ENCODE measurements at regions not wholly inside any gene's neighbourhood (a gene's known extent, or its start where the extent isn't known, plus 50 kb on each side); places are given as distances from the start of the nearest gene placed in this dataset.

GRCh38 chr4:127555106-127555505 is 77.7 kb upstream of the INTU start:
- H3K36me3 Mint-ChIP-seq (ENCODE audit: low read depth) = no peaks in the 10 kb centered on the region
- H3K27me3 Mint-ChIP-seq (ENCODE audit: low read depth) = no peaks in the 10 kb centered on the region
- TF ChIP-seq, protein P1, sequence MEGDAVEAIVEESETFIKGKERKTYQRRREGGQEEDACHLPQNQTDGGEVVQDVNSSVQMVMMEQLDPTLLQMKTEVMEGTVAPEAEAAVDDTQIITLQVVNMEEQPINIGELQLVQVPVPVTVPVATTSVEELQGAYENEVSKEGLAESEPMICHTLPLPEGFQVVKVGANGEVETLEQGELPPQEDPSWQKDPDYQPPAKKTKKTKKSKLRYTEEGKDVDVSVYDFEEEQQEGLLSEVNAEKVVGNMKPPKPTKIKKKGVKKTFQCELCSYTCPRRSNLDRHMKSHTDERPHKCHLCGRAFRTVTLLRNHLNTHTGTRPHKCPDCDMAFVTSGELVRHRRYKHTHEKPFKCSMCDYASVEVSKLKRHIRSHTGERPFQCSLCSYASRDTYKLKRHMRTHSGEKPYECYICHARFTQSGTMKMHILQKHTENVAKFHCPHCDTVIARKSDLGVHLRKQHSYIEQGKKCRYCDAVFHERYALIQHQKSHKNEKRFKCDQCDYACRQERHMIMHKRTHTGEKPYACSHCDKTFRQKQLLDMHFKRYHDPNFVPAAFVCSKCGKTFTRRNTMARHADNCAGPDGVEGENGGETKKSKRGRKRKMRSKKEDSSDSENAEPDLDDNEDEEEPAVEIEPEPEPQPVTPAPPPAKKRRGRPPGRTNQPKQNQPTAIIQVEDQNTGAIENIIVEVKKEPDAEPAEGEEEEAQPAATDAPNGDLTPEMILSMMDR (IDR thresholded peaks at IDR 0.05; ENCODE audit: unreplicated experiment in 3 of 3) = no peak
- no peaks in the 10 kb centered on the region for H3K4me1 Mint-ChIP-seq
- H3K9me3 Mint-ChIP-seq = peaks cover 6% of the 10 kb centered on the region
- H3K4me3 Mint-ChIP-seq = no peak overlapping the region
- no peak overlapping the region for H3K27ac Mint-ChIP-seq

GRCh38 chr4:127558088-127558487 is 74.7 kb upstream of the INTU start:
- H3K27me3 Mint-ChIP-seq (ENCODE audit: low read depth) = no peaks in the 10 kb centered on the region
- H3K4me3 Mint-ChIP-seq = no peak overlapping the region
- H3K36me3 Mint-ChIP-seq (ENCODE audit: low read depth) = no peaks in the 10 kb centered on the region
- no peaks in the 10 kb centered on the region for H3K9me3 Mint-ChIP-seq
- TF ChIP-seq, protein P1 (IDR thresholded peaks at IDR 0.05; ENCODE audit: unreplicated experiment in 3 of 3) = no peak
- H3K4me1 Mint-ChIP-seq = no peaks in the 10 kb centered on the region
- no peak overlapping the region for H3K27ac Mint-ChIP-seq

DNA sequence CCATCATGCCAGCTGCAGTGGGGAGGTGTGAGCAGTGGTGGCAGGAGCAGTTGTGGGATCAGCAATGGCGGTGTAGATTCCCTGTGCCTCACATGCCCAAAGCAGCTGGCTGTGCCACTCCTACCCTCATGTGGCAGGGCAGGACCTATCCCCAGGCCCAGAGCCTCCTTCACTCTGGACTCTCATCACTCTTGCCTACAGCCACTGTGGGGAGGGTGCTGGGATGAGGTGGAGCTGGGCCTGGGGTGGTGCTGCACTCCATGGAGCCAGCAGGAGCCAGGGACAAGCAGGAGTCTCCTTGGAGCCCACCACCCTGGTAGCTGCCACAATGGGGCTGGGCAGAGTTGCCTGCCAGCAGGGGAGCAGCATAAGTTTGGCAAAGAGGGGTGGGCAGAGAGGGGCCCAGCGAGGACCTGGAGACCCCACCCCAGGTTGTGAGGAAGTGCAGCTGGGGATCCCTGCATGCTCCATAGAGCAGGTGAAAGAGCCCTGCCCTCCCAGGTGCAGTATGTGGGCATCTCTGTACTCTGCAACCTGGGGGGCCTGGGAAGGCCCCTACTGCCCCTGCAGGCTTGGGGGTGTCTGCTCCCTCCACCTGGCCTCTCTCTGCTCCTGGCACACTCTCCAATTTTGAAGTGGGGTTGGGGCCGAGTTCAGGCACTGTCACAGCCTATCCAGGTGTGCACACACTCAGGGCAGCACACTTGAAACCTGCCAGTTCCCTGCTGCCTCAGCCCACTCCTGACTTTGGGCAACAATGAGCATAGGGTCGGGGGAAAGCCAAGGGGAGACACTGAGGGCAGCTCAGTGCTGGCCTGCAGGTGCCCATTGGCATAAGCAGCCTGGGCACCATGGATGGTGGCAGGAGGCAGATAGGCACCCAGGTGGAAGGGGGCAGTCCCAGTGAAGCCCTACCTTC is 74.0 kb upstream of the INTU start:
- no peaks in the 10 kb centered on the region for H3K4me1 Mint-ChIP-seq
- H3K4me3 Mint-ChIP-seq = no peak overlapping the region
- no peaks in the 10 kb centered on the region for H3K27me3 Mint-ChIP-seq (ENCODE audit: low read depth)
- H3K36me3 Mint-ChIP-seq (ENCODE audit: low read depth) = no peaks in the 10 kb centered on the region
- TF ChIP-seq, protein P1 (IDR thresholded peaks at IDR 0.05; ENCODE audit: unreplicated experiment in 3 of 3) = no peak
- no peaks in the 10 kb centered on the region for H3K9me3 Mint-ChIP-seq
- no peak overlapping the region for H3K27ac Mint-ChIP-seq

DNA sequence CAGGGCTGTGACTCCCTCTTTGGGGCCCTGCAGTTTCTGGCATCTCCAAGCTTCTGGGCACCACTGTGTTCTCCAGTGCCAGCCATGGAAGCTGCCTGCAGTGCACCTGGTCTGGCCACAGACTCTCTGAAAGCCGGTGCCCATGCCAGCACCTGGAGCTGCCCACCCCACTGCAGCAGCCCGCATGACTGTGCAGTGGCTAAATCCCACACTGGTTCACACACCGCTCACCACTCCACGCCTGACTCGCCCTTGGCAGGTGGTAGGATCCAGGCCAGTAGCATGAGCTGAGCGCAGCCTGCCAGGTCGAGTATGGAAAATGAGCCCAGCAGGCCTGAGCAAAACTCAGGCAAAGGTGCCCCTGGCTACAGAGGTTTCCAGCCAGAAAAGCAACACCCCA is 72.8 kb upstream of the INTU start:
- Mint-ChIP-seq H3K27me3 (ENCODE audit: low read depth) (no peaks in the 10 kb centered on the region), H3K27ac (no peak overlapping the region), H3K9me3 (no peaks in the 10 kb centered on the region), H3K4me1 (no peaks in the 10 kb centered on the region), H3K4me3 (no peak overlapping the region), H3K36me3 (ENCODE audit: low read depth) (no peaks in the 10 kb centered on the region)
- TF ChIP-seq, protein P1 (IDR thresholded peaks at IDR 0.05; ENCODE audit: unreplicated experiment in 3 of 3) = no peak

- Mint-ChIP-seq H3K9me3 (no peaks in the 10 kb centered on the region), H3K36me3 (ENCODE audit: low read depth) (no peaks in the 10 kb centered on the region), H3K27ac (no peak overlapping the region), H3K4me3 (no peak overlapping the region), H3K4me1 (no peaks in the 10 kb centered on the region), H3K27me3 (ENCODE audit: low read depth) (no peaks in the 10 kb centered on the region)
- TF ChIP-seq, protein P1 (IDR thresholded peaks at IDR 0.05; ENCODE audit: unreplicated experiment in 3 of 3) = no peak
Measured at GRCh38 chr4:127560755-127561154, 72.0 kb upstream of the INTU start.

DNA sequence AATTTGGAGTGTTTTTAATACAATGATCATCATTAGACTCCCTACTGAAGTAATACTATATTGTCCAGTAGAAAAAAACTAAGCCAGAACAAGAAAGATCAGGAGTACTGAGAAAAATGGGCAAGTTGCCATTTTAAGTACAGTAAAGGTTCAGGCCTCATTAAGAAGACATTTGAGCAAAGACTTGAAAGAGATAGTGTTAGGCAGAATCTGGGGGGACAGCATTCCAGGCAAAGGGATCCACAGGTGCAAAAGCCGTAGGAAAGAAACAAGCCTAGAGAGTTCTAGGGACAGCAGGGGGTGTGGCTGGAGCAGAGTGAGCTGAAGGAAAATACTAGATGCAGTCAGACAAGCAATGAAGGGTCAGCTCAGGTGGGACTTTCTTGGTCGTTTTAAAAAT is 58.1 kb upstream of the INTU start:
- H3K9me3 Mint-ChIP-seq = no peaks in the 10 kb centered on the region
- no peak overlapping the region for H3K4me3 Mint-ChIP-seq
- H3K27me3 Mint-ChIP-seq (ENCODE audit: low read depth) = no peaks in the 10 kb centered on the region
- peaks cover 21% of the 10 kb centered on the region for H3K4me1 Mint-ChIP-seq
- H3K36me3 Mint-ChIP-seq (ENCODE audit: low read depth) = no peaks in the 10 kb centered on the region
- TF ChIP-seq, protein P1 (IDR thresholded peaks at IDR 0.05; ENCODE audit: unreplicated experiment in 3 of 3) = no peak
- no peak overlapping the region for H3K27ac Mint-ChIP-seq

All from nephron (organoid).